ENCODE measurements at regions not wholly inside any gene's neighbourhood (a gene's known extent, or its start where the extent isn't known, plus 50 kb on each side); places are given as distances from the start of the nearest gene placed in this dataset.

DNA sequence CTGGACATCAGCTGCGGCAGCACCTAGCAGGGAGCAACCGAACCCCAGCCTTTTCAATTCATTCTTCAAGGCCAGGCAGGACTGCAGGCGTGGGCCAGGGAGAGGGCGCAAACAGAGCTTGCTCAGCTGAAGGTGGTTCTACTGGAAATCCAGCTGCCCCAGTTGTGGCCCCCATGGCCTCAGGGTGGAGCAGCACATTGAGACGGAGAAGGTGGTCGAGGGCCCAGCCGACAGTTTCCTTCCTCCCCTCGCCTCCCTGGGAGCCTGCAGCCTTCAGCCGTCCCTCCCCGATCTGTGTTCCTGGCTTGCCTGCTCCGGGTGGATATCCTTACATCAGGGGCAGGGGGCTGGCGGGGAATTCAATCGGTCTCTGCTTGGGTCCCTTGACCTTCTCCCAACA lies 217.8 kb downstream of the ANKRD60 start:
- H3K27ac Mint-ChIP-seq (ENCODE audit: unreplicated experiment), result no peak overlapping the region
- intact Hi-C loops (cut with micrococcal nuclease; ENCODE audit: unreplicated experiment), result no loop called here
- BruUV-seq (replicated peaks), result no TSS peak

DNA sequence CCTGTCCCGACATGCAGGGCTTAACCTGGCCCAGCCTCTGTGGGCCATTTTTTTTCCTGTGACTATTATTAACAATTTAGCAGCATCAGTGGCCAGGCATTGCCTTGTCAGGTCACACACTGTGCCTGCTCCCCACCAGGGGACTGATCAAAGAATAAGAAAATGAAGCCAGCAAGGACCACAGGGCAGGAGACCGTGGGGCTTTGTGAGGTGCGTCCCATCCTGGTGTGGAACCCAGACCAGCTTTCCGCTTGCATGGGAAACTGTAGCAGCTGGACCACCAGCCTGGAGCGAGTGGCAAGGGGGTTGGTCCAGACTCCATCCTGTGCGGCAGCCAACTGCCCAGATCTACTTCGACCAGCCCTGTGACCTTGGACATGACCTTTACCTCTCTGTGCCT lies 218.3 kb downstream of the ANKRD60 start:
- intact Hi-C loops (cut with micrococcal nuclease; ENCODE audit: unreplicated experiment), result no loop called here
- CTCF ChIA-PET, result no interaction called here
- Mint-ChIP-seq H3K27ac (ENCODE audit: unreplicated experiment) (no peak overlapping the region), H3K9me3 (ENCODE audit: unreplicated experiment) (peaks cover under 1% of the 10 kb centered on the region), H3K27me3 (ENCODE audit: insufficient read depth, unreplicated experiment) (peaks cover 20% of the 10 kb centered on the region), H3K36me3 (ENCODE audit: insufficient read depth, unreplicated experiment) (no peaks in the 10 kb centered on the region), H3K4me3 (ENCODE audit: unreplicated experiment) (no peak overlapping the region), H3K4me1 (ENCODE audit: low read depth, unreplicated experiment) (no peaks in the 10 kb centered on the region)
- Histone ChIP-seq H3K9me3 (no peaks in the 10 kb centered on the region), H3K4me1 (no peaks in the 10 kb centered on the region), H3K4me3 (ENCODE audit: low read depth, low read length) (no peak overlapping the region), H3K27me3 (replicated peaks; ENCODE audit: control insufficient read depth, insufficient read depth, low read length) (no peaks in the 10 kb centered on the region), H3K36me3 (ENCODE audit: control insufficient read depth, insufficient read depth, low read length) (no peaks in the 10 kb centered on the region)
- peak in 1 of 2 experiments; percentile 32 for DNase-seq
- POLR2A ChIA-PET, result no interaction called here
- TF ChIP-seq, protein P1, sequence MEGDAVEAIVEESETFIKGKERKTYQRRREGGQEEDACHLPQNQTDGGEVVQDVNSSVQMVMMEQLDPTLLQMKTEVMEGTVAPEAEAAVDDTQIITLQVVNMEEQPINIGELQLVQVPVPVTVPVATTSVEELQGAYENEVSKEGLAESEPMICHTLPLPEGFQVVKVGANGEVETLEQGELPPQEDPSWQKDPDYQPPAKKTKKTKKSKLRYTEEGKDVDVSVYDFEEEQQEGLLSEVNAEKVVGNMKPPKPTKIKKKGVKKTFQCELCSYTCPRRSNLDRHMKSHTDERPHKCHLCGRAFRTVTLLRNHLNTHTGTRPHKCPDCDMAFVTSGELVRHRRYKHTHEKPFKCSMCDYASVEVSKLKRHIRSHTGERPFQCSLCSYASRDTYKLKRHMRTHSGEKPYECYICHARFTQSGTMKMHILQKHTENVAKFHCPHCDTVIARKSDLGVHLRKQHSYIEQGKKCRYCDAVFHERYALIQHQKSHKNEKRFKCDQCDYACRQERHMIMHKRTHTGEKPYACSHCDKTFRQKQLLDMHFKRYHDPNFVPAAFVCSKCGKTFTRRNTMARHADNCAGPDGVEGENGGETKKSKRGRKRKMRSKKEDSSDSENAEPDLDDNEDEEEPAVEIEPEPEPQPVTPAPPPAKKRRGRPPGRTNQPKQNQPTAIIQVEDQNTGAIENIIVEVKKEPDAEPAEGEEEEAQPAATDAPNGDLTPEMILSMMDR (IDR thresholded peaks at IDR 0.05; ENCODE audit: insufficient read depth in 1 of 2, low read depth in 1 of 2, low read length in 1 of 2, severe bottlenecking in 1 of 2, unreplicated experiment in 1 of 2), result no peak
- no TSS peak for BruUV-seq (replicated peaks)

More for the DNA sequence above, 217.8 kb downstream of the ANKRD60 start:
- Histone ChIP-seq H3K4me3 (ENCODE audit: low read depth, low read length) (no peak overlapping the region), H3K4me1 (no peaks in the 10 kb centered on the region), H3K36me3 (ENCODE audit: control insufficient read depth, insufficient read depth, low read length) (no peaks in the 10 kb centered on the region), H3K27me3 (replicated peaks; ENCODE audit: control insufficient read depth, insufficient read depth, low read length) (no peaks in the 10 kb centered on the region), H3K9me3 (no peaks in the 10 kb centered on the region)
- TF ChIP-seq, protein P1 (IDR thresholded peaks at IDR 0.05; ENCODE audit: insufficient read depth in 1 of 2, low read depth in 1 of 2, low read length in 1 of 2, severe bottlenecking in 1 of 2, unreplicated experiment in 1 of 2), result no peak
- H3K9me3 Mint-ChIP-seq (ENCODE audit: unreplicated experiment), result peaks cover 6% of the 10 kb centered on the region
- H3K4me1 Mint-ChIP-seq (ENCODE audit: low read depth, unreplicated experiment), result no peaks in the 10 kb centered on the region
- H3K4me3 Mint-ChIP-seq (ENCODE audit: unreplicated experiment), result no peak overlapping the region
- H3K36me3 Mint-ChIP-seq (ENCODE audit: insufficient read depth, unreplicated experiment), result no peaks in the 10 kb centered on the region
- peaks cover 21% of the 10 kb centered on the region for H3K27me3 Mint-ChIP-seq (ENCODE audit: insufficient read depth, unreplicated experiment)
- peak in 1 of 2 experiments; percentile 34 for DNase-seq
- ChIA-PET CTCF (no interaction called here), POLR2A (no interaction called here)

DNA sequence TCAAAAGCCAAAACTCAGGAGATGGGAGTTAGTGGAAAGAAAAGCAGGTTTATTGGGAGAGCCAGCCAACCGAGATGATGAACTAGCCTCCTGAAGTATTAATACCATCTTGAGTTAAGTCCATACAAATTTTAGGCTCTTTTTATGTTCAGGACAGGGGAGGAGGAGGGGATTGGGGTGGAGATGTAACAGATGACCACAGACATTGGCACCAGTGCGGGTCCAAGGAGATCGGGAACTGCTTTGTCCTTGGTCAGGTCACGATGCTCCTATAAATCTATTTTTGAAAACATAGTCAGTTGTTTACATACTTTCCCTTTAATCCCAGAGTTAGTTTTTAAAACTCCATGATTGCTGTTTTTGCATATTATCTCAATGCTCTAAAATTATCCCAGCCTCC lies 219.6 kb downstream of the ANKRD60 start:
- no peaks in the 10 kb centered on the region for H3K27me3 ChIP-seq (replicated peaks; ENCODE audit: control insufficient read depth, insufficient read depth, low read length)
- H3K4me1 ChIP-seq, result no peaks in the 10 kb centered on the region
- ChIA-PET CTCF (no interaction called here), POLR2A (no interaction called here)
- TF ChIP-seq, protein P1 (IDR thresholded peaks at IDR 0.05; ENCODE audit: insufficient read depth in 1 of 2, low read depth in 1 of 2, low read length in 1 of 2, severe bottlenecking in 1 of 2, unreplicated experiment in 1 of 2), result no peak
- Mint-ChIP-seq H3K27ac (ENCODE audit: unreplicated experiment) (no peak overlapping the region), H3K36me3 (ENCODE audit: insufficient read depth, unreplicated experiment) (no peaks in the 10 kb centered on the region), H3K4me3 (ENCODE audit: unreplicated experiment) (no peak overlapping the region), H3K4me1 (ENCODE audit: low read depth, unreplicated experiment) (no peaks in the 10 kb centered on the region), H3K9me3 (ENCODE audit: unreplicated experiment) (peaks cover 9% of the 10 kb centered on the region), H3K27me3 (ENCODE audit: insufficient read depth, unreplicated experiment) (peaks cover 20% of the 10 kb centered on the region)
- peak in 1 of 2 experiments; percentile 21 for DNase-seq
- H3K4me3 ChIP-seq (ENCODE audit: low read depth, low read length), result no peak overlapping the region
- intact Hi-C loops (cut with micrococcal nuclease; ENCODE audit: unreplicated experiment), result no loop called here
- peaks cover 6% of the 10 kb centered on the region; the same call in 1 of the 2 replicates for H3K9me3 ChIP-seq
- H3K36me3 ChIP-seq (ENCODE audit: control insufficient read depth, insufficient read depth, low read length), result no peaks in the 10 kb centered on the region
- BruUV-seq (replicated peaks), result no TSS peak
